ENCODE measurements at regions not wholly inside any gene's neighbourhood (a gene's known extent, or its start where the extent isn't known, plus 50 kb on each side); places are given as distances from the start of the nearest gene placed in this dataset.
A peak's percentile ranks its signal among the peaks of the same experiment; 100 is the strongest.
"Not testable (repeated sequence)": the region's sequence is repeated elsewhere in the genome, so short reads cannot be mapped to it uniquely, and the experiment has no call there.

DNA sequence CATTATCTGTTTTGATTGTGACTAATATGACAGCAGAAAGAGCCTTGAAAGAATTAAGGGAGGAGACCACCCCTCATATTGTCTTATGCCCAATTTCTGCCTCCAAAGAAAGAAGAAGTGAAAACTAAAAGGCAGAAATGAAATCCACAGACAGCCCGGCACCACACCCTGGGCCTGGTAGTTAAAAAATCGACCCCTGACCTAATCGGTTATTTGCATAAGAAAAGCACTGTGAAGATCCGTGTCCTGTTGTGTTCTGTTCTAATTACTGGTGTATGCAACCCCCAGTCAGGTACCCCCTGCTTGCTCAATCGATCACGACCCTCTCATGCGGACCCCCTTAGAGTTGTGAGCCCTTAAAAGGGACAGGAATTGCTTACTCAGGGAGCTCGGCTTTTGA, 97.9 kb downstream of the CDRT15L2 start:
- H3K27ac Mint-ChIP-seq (ENCODE audit: low read depth, unreplicated experiment); intact Hi-C loops (cut with micrococcal nuclease); H3K9me3 Mint-ChIP-seq (ENCODE audit: unreplicated experiment); H3K4me1 Mint-ChIP-seq (ENCODE audit: insufficient read depth, unreplicated experiment); H3K36me3 Mint-ChIP-seq (ENCODE audit: insufficient read depth, unreplicated experiment); CTCF ChIA-PET; DNase-seq (ENCODE audit: unreplicated experiment); BruUV-seq (replicated peaks); H3K4me3 Mint-ChIP-seq (ENCODE audit: unreplicated experiment); H3K27me3 Mint-ChIP-seq (ENCODE audit: insufficient read depth, unreplicated experiment); POLR2A ChIA-PET: not testable (repeated sequence)

DNA sequence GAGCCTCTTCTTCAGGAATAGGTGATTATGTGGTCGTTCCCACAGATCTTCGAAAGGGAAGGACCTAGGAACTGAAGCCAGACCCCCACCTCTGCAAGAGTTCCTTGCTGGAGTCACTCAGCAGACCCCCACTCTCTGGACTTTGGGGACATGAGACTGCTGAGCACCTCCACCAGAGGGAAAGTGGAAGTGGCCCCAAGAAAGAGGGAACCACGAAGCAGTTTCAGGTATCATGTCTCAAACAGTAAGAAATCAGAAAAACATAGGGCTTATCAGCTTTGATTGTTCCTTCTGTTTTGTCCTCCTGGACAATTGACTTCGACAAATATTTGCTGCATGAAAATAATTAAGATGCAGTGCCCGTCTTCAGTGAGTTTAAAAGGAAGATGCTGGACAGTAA, 98.9 kb downstream of the CDRT15L2 start:
- intact Hi-C loops (cut with micrococcal nuclease); H3K27me3 Mint-ChIP-seq (ENCODE audit: insufficient read depth, unreplicated experiment); H3K36me3 Mint-ChIP-seq (ENCODE audit: insufficient read depth, unreplicated experiment); CTCF ChIA-PET; DNase-seq (ENCODE audit: unreplicated experiment); H3K4me3 Mint-ChIP-seq (ENCODE audit: unreplicated experiment); H3K4me1 Mint-ChIP-seq (ENCODE audit: insufficient read depth, unreplicated experiment); POLR2A ChIA-PET; H3K27ac Mint-ChIP-seq (ENCODE audit: low read depth, unreplicated experiment); BruUV-seq (replicated peaks); H3K9me3 Mint-ChIP-seq (ENCODE audit: unreplicated experiment): not testable (repeated sequence)

DNA sequence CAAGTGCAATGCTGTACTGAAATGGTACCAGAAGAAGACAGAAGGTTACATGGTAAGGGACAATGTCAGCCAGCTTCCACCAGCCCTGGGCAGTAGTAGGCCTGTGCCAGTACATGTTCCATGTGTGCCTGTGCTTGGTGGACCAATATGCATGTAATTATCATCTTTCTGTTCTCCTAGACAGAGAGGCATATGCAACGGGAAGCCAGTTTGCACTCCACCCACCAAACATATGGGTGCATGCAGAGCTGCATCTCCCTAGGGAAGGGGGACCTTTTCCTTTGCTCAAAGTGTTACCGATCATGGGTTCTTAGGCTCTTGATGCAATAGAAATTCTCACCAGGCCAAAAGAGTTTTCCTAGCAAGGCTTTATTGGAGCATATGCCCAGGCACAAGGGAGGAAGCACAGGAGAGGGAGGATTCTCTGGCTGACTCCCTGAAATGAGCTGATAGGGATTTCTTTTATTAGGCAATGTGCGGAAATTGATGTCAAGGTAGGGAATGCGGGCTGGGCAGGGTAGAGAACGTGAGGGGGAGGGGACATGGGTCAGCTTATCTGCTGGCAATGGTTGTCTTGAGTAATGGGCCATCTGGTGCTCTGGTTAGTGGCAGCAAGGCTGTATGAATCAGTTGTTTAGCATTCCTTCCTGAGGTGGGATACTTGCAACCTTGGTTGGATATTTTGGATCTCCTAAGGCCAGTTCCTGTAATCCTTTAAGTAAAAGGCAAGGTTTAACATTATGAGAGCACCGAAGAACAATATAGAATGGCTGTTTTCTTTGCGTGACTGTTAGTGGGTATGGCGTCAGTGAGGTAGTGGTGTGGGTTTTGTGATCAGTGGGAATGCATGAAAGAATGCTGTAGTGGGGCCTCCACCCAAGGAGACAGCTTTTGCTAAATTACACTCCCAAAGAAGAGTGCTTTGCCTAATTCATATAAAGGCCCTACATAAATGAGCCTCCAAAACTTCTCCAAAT, 102.5 kb downstream of the CDRT15L2 start:
- H3K4me1 Mint-ChIP-seq (ENCODE audit: insufficient read depth, unreplicated experiment); H3K27me3 Mint-ChIP-seq (ENCODE audit: insufficient read depth, unreplicated experiment); H3K27ac Mint-ChIP-seq (ENCODE audit: low read depth, unreplicated experiment); H3K9me3 Mint-ChIP-seq (ENCODE audit: unreplicated experiment); POLR2A ChIA-PET; H3K4me3 Mint-ChIP-seq (ENCODE audit: unreplicated experiment); BruUV-seq (replicated peaks); CTCF ChIA-PET; DNase-seq (ENCODE audit: unreplicated experiment); intact Hi-C loops (cut with micrococcal nuclease); H3K36me3 Mint-ChIP-seq (ENCODE audit: insufficient read depth, unreplicated experiment): not testable (repeated sequence)

DNA sequence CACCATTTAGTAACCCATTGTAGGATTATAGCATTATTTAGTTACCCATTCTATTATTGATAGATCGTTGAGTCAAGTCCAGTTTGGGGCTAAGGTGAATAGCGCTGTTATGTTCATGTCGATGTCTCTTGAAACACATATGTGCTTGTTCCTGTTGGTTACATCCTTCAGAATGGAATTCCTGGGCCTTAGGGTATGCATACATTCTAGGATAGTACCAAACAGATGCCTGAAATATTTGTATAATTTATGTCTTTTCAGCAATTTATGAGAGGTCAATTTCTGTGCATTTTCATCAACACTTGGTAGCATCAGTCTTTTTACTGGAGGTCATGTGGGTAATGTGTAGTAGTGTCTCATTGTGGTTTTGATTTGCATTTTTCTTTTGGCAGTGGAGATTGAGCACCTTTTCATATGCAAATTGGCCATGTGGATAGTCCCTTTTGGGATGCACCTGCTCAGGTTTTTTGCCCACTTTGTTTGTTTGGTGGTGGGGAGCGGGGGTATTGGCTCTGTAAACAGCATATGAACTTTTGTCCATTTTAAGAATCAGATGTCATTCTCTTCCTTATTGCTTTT, 104.2 kb downstream of the CDRT15L2 start:
- CTCF ChIA-PET, result not testable (repeated sequence)

DNA sequence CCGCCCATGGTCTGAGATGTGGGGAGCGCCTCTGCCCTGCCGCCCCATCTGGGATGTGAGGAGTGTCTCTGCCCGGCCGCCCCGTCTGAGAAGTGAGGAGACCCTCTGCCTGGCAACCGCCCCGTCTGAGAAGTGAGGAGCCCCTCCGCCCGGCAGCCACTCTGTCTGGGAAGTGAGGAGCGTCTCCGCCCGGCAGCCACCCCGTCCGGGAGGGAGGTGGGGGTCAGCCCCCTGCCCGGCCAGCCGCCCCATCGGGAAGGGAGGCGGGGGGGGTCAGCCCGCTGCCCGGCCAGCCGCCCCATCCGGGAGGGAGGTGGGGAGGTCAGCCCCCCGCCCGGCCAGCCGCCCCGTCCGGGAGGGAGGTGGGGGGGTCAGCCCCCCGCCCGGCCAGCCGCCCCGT, 105.5 kb downstream of the CDRT15L2 start:
- POLR2A ChIA-PET; intact Hi-C loops (cut with micrococcal nuclease); H3K36me3 Mint-ChIP-seq (ENCODE audit: insufficient read depth, unreplicated experiment); H3K27ac Mint-ChIP-seq (ENCODE audit: low read depth, unreplicated experiment); BruUV-seq (replicated peaks); DNase-seq (ENCODE audit: unreplicated experiment); H3K9me3 Mint-ChIP-seq (ENCODE audit: unreplicated experiment); H3K27me3 Mint-ChIP-seq (ENCODE audit: insufficient read depth, unreplicated experiment); H3K4me1 Mint-ChIP-seq (ENCODE audit: insufficient read depth, unreplicated experiment); CTCF ChIA-PET; H3K4me3 Mint-ChIP-seq (ENCODE audit: unreplicated experiment): not testable (repeated sequence)

More for the DNA sequence above, 104.2 kb downstream of the CDRT15L2 start:
- H3K9me3 Mint-ChIP-seq (ENCODE audit: unreplicated experiment); BruUV-seq (replicated peaks); H3K27me3 Mint-ChIP-seq (ENCODE audit: insufficient read depth, unreplicated experiment); H3K4me1 Mint-ChIP-seq (ENCODE audit: insufficient read depth, unreplicated experiment); POLR2A ChIA-PET; H3K36me3 Mint-ChIP-seq (ENCODE audit: insufficient read depth, unreplicated experiment); H3K27ac Mint-ChIP-seq (ENCODE audit: low read depth, unreplicated experiment); intact Hi-C loops (cut with micrococcal nuclease); H3K4me3 Mint-ChIP-seq (ENCODE audit: unreplicated experiment); DNase-seq (ENCODE audit: unreplicated experiment): not testable (repeated sequence)

DNA sequence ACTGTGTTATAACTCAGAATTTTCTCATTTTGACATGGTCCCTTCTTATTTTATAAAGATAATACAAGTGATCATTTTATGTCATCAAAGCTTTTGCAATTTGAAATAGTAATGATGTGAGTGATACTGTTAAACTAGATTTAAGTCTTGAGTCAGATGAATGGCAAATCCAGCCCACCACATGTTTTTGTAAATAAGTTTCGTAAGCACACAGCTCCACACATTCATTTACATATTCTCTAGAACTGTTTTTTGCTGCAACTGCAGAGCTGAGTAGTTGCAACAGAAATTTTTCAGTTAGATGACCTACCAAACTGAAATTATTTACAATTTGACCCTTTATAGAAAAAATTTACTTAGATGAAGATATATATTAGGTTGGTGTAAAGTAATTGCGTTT, 108.1 kb downstream of the CDRT15L2 start:
- H3K36me3 Mint-ChIP-seq (ENCODE audit: insufficient read depth, unreplicated experiment); H3K4me1 Mint-ChIP-seq (ENCODE audit: insufficient read depth, unreplicated experiment); H3K27ac Mint-ChIP-seq (ENCODE audit: low read depth, unreplicated experiment); H3K4me3 Mint-ChIP-seq (ENCODE audit: unreplicated experiment); POLR2A ChIA-PET; H3K27me3 Mint-ChIP-seq (ENCODE audit: insufficient read depth, unreplicated experiment); DNase-seq (ENCODE audit: unreplicated experiment); intact Hi-C loops (cut with micrococcal nuclease); CTCF ChIA-PET; BruUV-seq (replicated peaks); H3K9me3 Mint-ChIP-seq (ENCODE audit: unreplicated experiment): not testable (repeated sequence)

DNA sequence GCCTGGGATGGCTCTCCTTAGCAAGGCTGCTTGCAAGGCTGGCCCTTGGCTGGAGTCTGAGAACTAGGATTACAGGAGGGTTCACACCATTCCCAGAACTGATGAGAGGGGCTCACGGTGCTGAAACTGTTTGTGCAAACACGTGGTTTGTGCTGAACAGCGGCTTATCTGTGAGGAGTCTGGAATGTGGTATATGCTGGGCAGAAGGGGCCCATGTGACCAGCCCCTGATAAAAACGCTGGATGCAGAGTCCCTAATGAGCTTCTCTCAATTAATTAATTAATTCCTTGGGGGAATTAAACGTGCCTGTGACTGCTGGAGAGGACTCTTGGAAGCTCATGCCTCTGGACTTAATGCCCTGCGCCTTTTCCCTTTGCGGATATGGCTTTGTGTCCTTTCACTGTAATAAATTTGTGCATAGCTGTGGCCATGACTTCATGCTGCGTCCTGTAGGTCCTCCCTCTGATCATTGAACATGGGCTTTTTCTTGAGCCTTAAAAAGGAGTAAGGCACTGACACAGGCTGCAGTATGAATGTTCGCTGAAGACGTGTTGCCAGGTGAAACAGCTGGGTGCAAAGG, 109.7 kb downstream of the CDRT15L2 start:
- H3K4me3 Mint-ChIP-seq (ENCODE audit: unreplicated experiment); BruUV-seq (replicated peaks); H3K4me1 Mint-ChIP-seq (ENCODE audit: insufficient read depth, unreplicated experiment); DNase-seq (ENCODE audit: unreplicated experiment); H3K9me3 Mint-ChIP-seq (ENCODE audit: unreplicated experiment); H3K27me3 Mint-ChIP-seq (ENCODE audit: insufficient read depth, unreplicated experiment); CTCF ChIA-PET; intact Hi-C loops (cut with micrococcal nuclease); H3K27ac Mint-ChIP-seq (ENCODE audit: low read depth, unreplicated experiment); POLR2A ChIA-PET; H3K36me3 Mint-ChIP-seq (ENCODE audit: insufficient read depth, unreplicated experiment): not testable (repeated sequence)

DNA sequence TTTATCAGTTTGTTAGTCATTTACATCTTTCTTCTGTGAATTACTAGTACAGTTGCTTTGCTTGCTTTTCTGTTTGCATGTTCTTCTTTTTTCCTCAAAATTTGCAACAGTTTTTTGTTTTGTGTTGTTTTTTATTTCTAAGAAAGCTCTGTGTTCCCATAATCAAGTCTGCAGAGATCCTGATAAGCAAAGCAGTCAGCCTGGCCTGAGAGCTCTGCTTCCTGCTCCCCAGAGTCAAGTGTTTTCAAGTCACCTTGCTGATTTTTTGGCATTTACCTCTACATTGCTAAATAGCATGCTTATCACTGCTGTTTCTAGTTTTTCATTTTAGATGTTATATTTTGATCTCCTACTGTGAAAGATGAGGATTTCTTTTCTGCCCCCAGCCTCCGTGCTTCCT, 113.2 kb downstream of the CDRT15L2 start:
- BruUV-seq (replicated peaks); DNase-seq (ENCODE audit: unreplicated experiment); H3K9me3 Mint-ChIP-seq (ENCODE audit: unreplicated experiment); H3K27ac Mint-ChIP-seq (ENCODE audit: low read depth, unreplicated experiment); H3K36me3 Mint-ChIP-seq (ENCODE audit: insufficient read depth, unreplicated experiment); POLR2A ChIA-PET; H3K4me1 Mint-ChIP-seq (ENCODE audit: insufficient read depth, unreplicated experiment); intact Hi-C loops (cut with micrococcal nuclease); H3K4me3 Mint-ChIP-seq (ENCODE audit: unreplicated experiment); CTCF ChIA-PET; H3K27me3 Mint-ChIP-seq (ENCODE audit: insufficient read depth, unreplicated experiment): not testable (repeated sequence)

DNA sequence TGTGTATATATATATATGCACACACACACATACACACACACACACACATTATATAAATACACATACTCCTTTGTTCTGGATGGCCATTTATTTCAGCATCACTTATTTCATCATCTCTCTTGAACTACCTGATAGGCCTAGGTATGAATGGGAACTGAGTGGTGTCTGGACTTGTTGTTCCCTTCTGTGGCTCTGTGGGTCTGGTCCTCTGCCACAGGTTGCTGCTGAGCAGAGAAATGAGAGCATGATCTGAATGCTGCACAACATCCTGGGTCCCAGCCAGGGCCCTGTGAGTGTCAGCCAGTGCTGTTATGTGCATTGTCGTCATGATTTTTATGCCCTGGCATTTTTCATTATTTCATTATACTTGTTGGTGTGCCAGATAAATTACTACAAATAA, 116.3 kb downstream of the CDRT15L2 start:
- H3K27ac Mint-ChIP-seq (ENCODE audit: low read depth, unreplicated experiment); H3K9me3 Mint-ChIP-seq (ENCODE audit: unreplicated experiment); BruUV-seq (replicated peaks); intact Hi-C loops (cut with micrococcal nuclease); H3K36me3 Mint-ChIP-seq (ENCODE audit: insufficient read depth, unreplicated experiment); POLR2A ChIA-PET; CTCF ChIA-PET; H3K4me3 Mint-ChIP-seq (ENCODE audit: unreplicated experiment); H3K27me3 Mint-ChIP-seq (ENCODE audit: insufficient read depth, unreplicated experiment): not testable (repeated sequence)
- H3K4me1 Mint-ChIP-seq (ENCODE audit: insufficient read depth, unreplicated experiment), result peaks cover 19% of the 10 kb centered on the region
- DNase-seq (ENCODE audit: unreplicated experiment), result peak; percentile 40
